Cardiac muscle cell (in vitro differentiated cells and primary cell): ENCODE measurements at regions not wholly inside any gene's neighbourhood (a gene's known extent, or its start where the extent isn't known, plus 50 kb on each side); places are given as distances from the start of the nearest gene placed in this dataset.

ENCODE experiments used
- DNase-seq, 2 donors: peaks; one replicate each; pipeline versions ENCODE4 v3.0.0 to v3.0.0-alpha.2; 2010 to 2017; ENCODE audit warnings: low read depth in 1 of 2, low spot score in 1 of 2
- H3K27ac ChIP-seq: fragments of 200-600 bp; sonication (generic); 2 replicates; pipeline ENCODE4 v1.5.1; 2016
- H3K27me3 ChIP-seq: fragments of 200-600 bp; sonication (generic); 2 replicates; pipeline ENCODE4 v1.6.0; 2016; ENCODE audit warnings: control low read depth
- H3K36me3 ChIP-seq: fragments of 200-600 bp; sonication (generic); 2 replicates; pipeline ENCODE4 v1.5.1; 2016; ENCODE audit warnings: control low read depth
- H3K4me1 ChIP-seq: fragments of 200-600 bp; sonication (generic); 2 replicates; pipeline ENCODE4 v1.8.1; 2017; ENCODE audit warnings: low read depth, mild to moderate bottlenecking, mixed run types
- H3K4me3 ChIP-seq: fragments of 200-600 bp; sonication (generic); 2 replicates; pipeline ENCODE4 v1.5.1; 2016; ENCODE audit warnings: mild to moderate bottlenecking
- H3K9me3 ChIP-seq: fragments of 200-600 bp; sonication (generic); 2 replicates; pipeline ENCODE4 v1.5.1; 2017; ENCODE audit warnings: low read depth, mild to moderate bottlenecking, control low read depth
- CTCF ChIP-seq: IDR thresholded peaks from 2 replicates; pipeline ENCODE4 v1.5.1; 2012; ENCODE audit warnings: low read depth, mild to moderate bottlenecking, low read length

GRCh38 chr6:11297376-11297729, 64.9 kb upstream of the NEDD9 start:
- no peak for TF ChIP-seq CTCF
- DNase-seq = no peak
- no peak overlapping the region for H3K4me3 ChIP-seq
- H3K36me3 ChIP-seq = no peaks in the 10 kb centered on the region
- H3K4me1 ChIP-seq = no peaks in the 10 kb centered on the region
- H3K27me3 ChIP-seq = no peaks in the 10 kb centered on the region
- no peak overlapping the region for H3K27ac ChIP-seq
- H3K9me3 ChIP-seq = no peaks in the 10 kb centered on the region

DNA sequence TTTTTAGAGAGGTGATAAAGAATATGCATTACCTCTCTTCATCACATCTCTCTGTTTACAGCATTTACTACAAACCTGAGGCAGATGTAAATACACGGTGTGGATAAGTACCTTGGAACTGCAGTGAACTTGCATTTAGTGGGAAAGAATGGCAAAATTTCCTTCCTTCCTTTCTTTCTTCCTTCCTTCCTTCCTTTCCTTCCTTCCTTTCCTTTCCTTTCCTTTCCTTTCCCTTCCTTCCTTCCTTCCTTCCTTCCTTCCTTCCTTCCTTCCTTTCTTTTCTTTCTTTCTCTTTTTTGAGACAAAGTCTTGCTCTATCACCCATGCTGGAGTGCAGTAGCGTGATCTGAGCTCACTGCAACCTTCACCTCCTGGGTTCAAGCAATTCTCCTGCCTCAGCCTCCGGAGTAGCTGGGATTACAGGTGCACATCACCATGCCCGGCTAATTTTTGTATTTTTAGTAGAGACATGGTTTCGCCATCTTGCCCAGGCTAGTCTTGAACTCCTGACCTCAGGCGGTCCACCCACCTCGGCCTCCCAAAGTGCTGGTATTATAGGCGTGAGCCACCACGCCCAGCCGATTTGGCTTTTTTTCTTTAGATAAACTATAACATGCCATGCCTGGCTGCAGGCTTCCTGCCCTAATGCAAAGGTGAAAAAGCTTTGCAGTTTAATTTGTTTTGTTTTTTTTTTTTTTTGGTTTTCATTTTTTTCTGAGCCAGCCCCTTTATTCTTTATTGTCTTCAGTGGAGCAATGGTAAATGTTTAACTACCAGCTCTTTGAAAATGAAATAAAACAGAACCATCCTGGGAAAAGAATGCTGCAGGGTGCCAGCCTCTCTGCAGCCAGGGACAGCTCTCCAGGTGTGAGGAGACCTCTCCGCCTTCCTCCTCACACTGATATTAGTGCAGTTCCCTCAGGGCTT, 64.2 kb upstream of the NEDD9 start:
- H3K36me3 ChIP-seq = no peaks in the 10 kb centered on the region
- no peaks in the 10 kb centered on the region for H3K4me1 ChIP-seq
- no peak overlapping the region for H3K4me3 ChIP-seq
- H3K27me3 ChIP-seq = no peaks in the 10 kb centered on the region
- DNase-seq = no peak
- H3K9me3 ChIP-seq = no peaks in the 10 kb centered on the region
- H3K27ac ChIP-seq = no peak overlapping the region
- no peak for TF ChIP-seq CTCF

GRCh38 chr6:11295969-11296368, 63.5 kb upstream of the NEDD9 start:
- H3K9me3 ChIP-seq = no peaks in the 10 kb centered on the region
- no peaks in the 10 kb centered on the region for H3K4me1 ChIP-seq
- no peaks in the 10 kb centered on the region for H3K27me3 ChIP-seq
- TF ChIP-seq CTCF = no peak
- DNase-seq = no peak
- no peak overlapping the region for H3K27ac ChIP-seq
- H3K4me3 ChIP-seq = no peak overlapping the region
- H3K36me3 ChIP-seq = no peaks in the 10 kb centered on the region

DNA sequence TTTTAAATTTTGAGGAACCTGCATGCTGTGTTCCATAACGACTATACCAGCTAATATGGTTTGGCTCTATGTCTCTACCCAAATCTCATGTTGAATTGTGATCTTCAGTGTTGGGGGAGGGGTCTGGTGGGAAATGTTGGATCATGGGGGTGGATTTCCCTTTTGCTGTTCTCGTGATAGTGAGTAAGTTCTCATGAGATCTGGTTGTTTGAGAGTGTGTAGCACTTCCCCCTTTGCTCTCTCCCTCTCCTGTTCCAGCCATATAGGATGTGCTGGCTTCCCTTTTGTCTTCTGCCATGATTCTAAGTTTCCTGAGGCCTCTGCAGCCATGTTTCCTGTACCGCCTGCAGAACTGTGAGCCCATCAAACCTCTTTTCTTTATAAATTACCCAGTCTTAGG, 61.8 kb upstream of the NEDD9 start:
- Histone ChIP-seq H3K27me3 (no peaks in the 10 kb centered on the region), H3K9me3 (no peaks in the 10 kb centered on the region), H3K4me3 (no peak overlapping the region), H3K4me1 (no peaks in the 10 kb centered on the region), H3K36me3 (no peaks in the 10 kb centered on the region), H3K27ac (no peak overlapping the region)
- no peak for TF ChIP-seq CTCF
- DNase-seq = no peak

DNA sequence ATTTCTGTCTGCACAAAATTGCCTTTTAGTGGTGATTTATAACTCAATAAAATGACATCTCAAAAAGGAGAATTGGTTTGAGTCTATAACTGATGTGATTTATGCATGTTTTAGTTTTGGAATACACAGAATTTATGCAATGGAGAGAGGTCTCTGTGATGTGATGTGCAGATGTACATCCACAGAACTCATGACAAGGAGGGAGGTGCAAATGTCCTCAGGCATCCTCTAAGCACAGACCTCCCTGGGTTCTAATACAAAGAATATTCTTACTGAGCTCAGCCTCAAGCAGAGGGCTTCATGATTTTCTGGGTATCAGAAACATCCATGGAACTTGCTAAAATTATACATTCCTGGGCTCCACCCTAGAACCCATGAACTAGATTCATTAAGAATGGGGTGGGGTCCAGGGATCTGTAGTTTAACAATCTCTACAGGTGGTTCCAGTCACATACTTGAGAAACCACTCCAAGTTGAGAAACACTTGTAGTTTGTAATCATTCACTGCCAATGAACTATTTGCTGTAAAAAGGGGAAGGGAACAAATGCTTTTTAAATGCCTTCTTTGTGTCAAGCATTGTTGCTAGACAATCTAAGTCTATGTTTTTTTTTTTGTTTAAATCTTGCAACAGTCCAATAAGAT, 60.2 kb upstream of the NEDD9 start:
- DNase-seq = no peak
- H3K27me3 ChIP-seq = no peaks in the 10 kb centered on the region
- no peaks in the 10 kb centered on the region for H3K36me3 ChIP-seq
- H3K4me1 ChIP-seq = peaks cover 7% of the 10 kb centered on the region
- no peak for TF ChIP-seq CTCF
- H3K9me3 ChIP-seq = no peaks in the 10 kb centered on the region
- no peak overlapping the region for H3K4me3 ChIP-seq
- H3K27ac ChIP-seq = no peak overlapping the region
